T-helper 1 cell treated with Interleukin-12 subunit alpha and Interleukin-12 subunit beta and Interleukin-4 antibody, amounts not matched to agents 30 ng/mL and 1 ng/mL, for 36 hours (primary cell): ENCODE measurements at regions not wholly inside any gene's neighbourhood (a gene's known extent, or its start where the extent isn't known, plus 50 kb on each side); places are given as distances from the start of the nearest gene placed in this dataset.
"Not testable (repeated sequence)": the region's sequence is repeated elsewhere in the genome, so short reads cannot be mapped to it uniquely, and the experiment has no call there.

Experiments used
- intact Hi-C: fragments of 100-400 bp; cut with micrococcal nuclease; formaldehyde crosslinking; loops from one replicate; pipeline ENCODE4 v1.15.1; 2024

DNA sequence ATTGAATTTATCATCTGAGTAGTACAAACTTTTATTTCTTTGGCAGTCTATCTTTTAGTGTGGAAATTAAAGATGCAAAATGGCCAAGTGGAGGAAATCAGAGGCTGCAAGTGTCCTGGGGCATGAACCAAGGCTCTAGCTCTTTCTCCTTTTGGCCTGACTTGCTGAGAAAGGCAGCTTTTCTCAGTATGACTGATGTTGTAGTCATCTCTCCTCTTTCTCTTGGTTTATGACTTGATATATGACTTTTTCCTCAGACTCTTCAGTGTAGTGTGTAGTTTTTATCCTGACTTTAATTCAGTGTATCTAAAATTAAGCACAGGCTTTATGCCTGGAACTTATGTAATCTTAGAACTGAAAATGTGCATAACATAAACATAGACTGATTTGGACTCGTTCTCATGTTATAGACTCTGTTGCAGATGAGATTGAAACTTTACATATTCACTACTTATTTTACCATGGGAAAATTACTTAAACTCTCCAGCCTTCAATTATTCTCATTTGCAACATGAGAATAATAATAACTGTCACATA, 65.7 kb downstream of the SLITRK5 start:
- intact Hi-C loops = no loop called here

DNA sequence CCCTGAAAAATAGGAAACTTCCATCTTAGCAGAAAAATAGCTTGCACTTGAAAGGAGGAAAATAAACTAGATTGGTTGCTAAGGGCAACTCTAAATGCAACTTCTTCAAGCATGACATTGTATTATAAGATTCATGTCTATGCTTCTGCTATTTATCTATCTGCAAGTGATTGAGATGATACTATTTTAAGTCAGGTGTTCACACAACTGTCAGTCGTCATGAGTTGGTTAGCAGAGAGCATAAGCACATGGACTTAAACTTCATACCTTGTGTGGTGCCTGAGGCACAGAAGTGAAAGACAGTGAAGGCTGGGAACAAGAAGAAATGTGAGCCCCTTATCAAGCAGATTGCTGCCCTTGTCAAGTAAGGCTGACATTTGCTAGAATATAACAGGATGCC, 82.9 kb downstream of the SLITRK5 start:
- intact Hi-C loops = no loop called here

DNA sequence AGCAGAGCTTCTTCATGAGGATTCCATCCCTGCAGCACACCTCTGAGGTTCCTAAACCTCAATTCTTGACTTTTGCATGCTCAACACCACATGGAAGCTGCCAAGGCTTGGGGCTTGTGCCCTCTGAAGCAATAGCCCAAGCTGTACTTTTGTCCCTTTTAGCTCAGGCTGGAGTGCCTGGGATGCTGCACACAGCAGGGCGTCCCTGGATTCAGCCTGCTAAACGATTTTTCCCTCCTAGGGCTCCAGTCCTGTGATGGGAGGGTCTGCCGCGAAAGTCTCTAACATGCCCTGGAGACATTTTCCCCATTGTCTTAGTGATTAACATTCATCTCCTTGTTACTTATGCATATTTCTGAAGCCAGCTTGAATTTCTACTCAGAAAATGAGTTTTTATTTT, 98.3 kb downstream of the SLITRK5 start:
- intact Hi-C loops = no loop called here

DNA sequence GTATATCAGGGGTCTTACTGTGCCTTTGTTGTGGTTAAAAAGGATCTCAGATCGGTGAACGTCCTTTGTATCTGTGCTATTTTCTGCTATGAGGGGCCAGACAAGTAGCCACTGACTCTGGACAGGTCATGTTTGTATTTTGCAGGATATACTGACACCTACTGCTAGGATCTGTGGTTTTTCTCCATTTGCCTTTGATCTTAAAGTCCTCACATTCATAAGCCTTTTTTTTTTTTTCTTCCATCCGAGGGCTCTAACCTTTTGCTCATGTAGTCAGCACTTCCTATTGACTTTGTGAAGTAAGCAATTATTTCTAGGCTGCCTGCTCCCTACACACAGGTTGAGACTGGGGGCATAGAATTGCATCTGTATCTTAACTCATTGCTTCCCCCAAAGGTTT, 106.2 kb downstream of the SLITRK5 start:
- intact Hi-C loops = no loop called here

DNA sequence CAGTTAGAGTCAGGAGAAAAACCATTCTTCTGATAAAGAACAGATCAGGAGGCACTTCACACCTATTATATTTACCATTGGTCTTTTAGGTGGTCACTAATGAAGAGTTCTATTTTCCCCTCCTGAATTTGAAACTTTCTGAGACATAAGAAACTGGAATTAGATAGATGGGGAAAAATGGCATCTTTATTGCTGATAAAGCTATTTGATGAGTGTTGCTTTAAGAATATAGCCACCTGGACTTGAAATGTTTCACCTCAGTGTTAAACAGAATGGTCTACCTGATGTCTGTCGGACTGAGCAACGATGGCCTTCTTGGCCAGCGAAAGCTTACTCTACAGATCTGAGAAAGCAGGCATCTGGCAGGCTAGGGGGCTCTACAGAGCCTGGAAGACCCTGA, 107.0 kb downstream of the SLITRK5 start:
- intact Hi-C loops = no loop called here

DNA sequence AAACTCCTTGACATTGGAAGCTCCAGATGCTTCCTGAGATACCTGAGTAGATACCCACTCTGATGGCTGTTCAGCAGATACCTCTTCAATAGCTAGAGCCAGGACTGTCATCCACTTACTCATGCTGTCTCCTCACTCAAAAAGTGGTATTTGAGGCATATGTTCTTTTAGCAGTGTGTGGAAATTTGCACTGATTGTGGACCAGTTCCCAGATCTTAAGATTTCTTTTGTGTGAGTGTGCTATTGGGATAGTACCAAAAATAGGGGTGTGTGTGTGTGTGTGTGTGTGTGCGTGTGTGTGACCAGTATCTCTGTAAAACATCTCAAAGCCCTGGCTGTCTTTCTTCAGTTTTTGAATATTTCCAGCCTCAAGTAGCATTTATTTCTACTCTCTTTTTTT, 108.3 kb downstream of the SLITRK5 start:
- intact Hi-C loops = no loop called here

DNA sequence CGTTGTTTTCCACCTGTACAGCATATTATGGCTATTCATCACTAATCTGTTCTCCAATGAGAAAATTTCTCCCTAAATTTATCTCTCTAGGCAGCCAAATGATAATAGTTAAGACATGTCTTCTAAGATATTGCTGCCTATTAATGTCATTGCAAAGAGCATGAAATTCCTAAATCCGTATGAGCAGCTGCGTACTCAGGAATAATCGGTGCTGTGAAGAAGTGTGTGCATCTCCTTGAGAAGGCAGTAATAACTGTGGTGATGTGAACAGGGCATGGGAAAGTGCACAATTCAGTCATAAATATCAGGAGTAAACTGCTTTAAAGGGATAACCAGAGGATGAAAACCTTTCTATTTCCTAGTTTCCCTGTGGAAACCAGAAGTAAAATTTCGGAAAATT, 112.2 kb downstream of the SLITRK5 start:
- intact Hi-C loops = no loop called here

DNA sequence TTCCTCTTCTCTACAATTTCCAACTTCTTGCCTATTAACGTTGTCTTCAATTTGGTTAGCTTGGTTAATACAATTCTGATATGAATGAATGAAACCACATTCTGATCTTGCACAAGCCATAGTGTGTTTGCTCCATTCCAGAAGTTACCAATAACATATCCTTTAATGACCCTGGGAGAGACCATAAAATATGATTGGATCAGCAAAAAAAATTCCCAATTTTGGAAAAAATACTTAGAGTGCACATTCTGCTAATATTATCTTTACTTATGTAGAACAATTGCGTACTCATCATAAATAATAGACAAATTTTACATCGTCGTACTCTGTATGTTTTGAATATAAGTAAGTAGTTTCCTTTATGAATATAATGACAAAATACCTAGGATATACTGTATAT, 117.2 kb downstream of the SLITRK5 start:
- intact Hi-C loops = no loop called here

DNA sequence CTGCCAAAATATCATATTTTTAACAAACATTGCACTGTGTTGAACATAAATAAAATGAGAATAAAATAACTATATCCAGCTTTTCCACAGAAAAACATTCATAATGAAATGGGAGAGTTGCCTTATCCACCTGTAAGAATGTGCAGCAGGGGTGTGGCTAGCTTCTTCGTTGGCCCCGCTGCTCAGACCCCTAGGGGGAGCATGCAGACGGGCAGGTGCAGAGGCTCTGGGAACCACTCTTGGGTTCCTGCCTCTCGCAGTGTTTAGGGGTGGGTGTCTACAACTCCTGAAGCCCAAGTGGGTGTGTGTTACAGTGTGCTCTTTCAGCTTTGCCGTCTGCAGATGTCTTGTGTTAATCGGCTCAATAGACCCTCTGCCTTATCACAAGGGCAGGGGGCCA, 121.7 kb downstream of the SLITRK5 start:
- intact Hi-C loops = no loop called here

DNA sequence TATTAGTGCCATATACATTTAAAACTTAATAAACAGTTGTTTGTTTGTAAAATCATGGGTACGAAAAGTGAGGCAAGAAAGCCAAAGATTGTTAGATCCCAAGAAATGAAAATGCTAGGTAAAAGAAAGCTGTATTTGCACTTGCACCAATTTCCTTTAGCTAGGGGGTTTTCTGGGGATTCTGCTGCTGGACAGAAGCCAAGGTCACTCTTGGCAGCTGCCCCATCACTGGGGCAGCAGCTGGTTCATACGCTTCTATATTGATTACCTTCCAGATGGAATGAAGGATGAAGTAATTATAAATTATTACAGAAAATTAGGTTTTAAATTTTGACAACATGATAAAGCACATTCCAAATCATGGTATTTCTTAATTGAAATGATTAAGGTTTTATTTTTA, 127.4 kb downstream of the SLITRK5 start:
- intact Hi-C loops = no loop called here

DNA sequence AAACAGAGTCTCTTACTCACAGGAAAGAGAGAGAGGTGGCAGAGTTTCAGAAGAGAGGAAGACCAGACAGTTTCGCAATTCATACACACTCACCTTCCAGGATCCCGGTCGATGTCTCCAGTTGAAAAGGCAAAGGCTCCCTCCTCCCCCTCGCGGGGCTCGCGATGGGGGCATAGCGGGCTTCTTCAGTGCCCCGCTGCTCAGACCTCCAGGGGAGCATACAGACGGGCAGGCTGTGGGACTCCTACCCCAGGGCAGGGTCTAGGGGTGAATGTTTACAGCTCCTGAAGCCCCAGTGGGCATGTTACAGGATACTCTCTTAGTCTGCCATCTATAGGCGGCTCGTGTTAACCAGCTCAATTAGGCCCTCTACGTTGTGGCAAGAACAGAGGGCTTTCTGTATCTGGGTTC, 139.2 kb downstream of the SLITRK5 start:
- intact Hi-C loops = no loop called here

DNA sequence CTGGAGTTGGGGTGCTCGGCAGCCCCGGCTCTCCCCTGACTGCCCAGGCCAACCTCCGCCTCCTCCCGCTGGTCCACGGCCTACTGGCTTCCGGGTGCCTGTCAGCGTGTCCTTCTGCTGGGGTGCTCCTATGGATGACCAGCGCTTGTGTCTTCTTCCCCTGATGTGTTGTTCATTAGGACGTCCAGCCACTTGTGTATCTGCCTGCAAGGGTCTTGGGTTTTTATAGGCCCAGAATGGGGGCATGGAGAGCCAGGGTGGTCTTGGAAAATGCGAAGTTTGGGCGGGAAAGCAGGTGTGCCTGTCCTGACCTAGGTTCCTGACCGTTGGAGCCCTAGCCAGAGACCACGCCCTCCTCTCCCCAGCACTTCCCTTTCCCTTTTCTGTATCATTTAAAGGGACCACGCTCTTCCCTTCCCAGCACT, 139.8 kb downstream of the SLITRK5 start:
- intact Hi-C loops = no loop called here

DNA sequence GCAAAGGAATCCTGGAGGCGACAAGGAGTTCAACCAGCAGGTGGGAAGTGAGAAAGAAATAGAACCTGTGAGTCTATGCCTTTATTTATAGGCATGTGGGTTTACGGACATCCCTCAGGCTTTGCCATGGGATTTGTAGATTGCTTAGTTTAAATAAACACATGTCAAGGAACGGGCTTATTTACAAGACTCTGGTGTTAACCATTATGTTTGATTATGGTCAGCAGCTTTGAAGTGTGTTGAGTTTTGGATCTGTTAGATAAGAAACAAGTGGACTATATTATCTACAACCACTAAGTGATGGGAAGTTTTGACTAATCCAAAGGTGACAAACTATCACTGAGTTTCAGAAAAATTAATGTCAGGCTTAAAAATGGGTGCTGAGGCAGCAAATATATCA, 143.2 kb downstream of the SLITRK5 start:
- intact Hi-C loops = no loop called here

DNA sequence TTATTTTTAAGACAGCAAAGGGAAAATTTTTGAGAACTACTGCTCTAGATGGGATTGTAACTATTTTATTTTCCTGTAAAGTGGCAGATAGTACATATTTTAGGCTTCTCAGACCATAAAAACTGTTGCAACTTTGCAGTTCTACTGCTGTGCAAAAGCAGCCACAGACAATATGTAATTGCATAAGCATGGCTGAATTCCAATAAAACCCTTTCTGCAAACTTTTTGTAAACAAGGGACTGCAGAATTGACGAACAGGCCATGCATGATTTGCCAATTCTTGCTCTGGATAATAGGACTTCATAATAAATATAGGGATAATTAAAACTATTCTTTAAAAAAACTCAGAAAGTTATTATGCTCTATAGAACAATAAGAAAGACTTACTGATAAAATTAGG, 149.1 kb downstream of the SLITRK5 start:
- intact Hi-C loops = no loop called here

DNA sequence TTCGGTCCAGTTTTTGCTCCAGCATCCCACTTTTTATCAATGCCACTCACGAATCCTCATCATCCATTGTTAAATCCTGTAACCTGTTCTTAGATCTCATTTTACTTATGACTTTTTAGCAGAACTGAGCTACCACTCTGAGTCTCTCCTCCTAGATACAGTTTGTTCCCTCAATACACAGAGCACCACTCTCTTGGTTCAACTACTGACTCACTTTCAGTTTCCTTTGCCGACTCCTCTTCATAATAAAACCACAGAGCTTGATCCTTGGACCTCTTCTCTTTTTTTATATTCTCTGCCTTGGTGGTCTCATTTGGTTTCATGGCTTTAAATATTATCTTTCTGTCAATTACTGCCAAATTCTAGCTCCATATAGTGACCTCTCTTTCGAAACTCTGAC, 150.3 kb downstream of the SLITRK5 start:
- intact Hi-C loops = no loop called here

DNA sequence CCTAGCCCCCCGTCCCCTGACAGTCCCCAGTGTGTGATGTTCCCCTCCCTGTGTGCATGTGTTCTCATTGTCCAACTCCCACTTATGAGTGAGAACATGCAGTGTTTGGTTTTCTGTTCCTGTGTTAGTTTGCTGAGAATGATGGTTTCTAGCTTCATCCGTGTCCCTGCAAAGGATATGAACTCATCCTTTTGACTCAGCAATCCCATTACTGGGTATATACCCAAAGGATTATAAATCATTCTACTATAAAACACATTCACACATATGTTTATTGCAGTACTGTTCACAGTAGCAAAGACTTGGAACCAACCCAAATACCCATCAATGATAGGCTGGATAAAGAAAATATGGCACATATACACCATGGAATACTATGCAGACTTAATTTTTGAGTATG, 155.1 kb downstream of the SLITRK5 start:
- intact Hi-C loops = not testable (repeated sequence)

DNA sequence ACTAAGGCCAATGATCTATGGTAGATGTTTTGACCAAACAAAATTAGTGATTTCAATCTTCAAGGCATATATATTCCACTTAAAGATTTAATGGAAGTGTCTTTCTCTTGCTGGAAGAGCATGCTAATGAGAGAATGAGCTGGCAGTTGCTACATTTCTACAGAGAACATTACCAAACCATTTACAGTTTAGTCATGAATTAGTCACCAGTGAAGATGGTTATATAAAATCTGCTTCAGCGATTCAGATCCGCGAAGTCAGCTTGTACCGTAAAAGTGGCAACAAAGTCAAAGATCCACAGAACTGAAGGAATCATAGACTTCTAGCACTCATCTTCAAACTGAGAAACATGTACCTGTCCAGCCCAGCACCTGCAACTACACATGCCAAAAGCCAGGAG, 156.3 kb downstream of the SLITRK5 start:
- intact Hi-C loops = no loop called here

DNA sequence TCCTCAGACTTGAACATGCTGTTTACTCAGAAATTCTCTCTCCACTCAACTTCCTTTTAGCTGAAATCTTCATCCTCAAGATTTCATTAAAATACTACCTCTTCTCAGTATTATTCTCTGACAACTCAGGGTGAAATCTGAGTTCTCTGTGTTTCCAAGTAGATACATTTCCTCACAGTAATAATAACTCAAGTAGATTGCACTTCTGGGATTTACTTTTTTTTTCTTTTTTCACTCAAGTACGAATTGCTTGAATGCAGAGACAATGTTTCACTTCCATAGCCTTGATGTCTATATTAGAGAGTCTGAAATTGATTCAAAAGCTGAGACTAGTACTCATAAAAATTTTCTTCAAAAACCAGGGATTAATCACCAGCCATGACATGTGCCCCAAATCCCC, 166.4 kb downstream of the SLITRK5 start:
- intact Hi-C loops = no loop called here

DNA sequence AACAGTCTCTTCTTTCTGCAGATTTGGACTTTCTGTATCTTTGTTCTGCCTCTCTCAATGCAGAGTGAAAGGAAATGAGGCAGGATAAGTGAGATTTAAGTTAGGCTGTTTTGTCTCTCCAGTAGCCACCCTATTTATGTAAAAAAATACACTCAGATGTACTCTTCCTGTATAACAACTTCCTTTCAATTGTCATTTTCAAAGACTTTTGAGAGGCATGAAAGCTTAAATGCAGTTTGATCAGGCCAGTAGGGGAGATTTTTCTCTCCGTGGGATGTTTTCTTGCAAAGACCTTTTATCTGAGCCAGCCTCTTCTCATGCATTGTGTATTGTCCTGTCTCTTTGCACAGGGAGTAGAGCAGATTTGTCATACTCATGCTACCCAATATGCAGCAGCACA, 166.8 kb downstream of the SLITRK5 start:
- intact Hi-C loops = no loop called here

DNA sequence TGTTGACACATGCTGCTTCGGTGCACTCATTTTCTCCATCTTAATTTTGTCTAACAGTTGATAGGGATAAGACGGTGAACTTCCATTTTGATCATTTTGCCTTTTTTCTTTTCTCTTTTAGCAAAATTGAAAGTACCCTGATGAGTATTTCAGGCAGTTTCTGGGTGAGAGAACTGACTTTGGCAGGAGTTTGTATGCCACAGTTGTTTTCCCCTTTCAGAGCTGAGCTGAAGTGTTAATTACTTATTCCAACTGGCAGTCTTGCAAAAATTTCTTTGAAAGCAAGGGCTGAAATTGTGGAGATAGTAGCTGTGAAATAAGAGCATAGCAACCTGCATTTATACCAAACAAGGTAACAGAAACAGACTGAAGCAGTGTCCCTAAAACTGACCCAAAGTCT, 180.2 kb downstream of the SLITRK5 start:
- intact Hi-C loops = no loop called here

DNA sequence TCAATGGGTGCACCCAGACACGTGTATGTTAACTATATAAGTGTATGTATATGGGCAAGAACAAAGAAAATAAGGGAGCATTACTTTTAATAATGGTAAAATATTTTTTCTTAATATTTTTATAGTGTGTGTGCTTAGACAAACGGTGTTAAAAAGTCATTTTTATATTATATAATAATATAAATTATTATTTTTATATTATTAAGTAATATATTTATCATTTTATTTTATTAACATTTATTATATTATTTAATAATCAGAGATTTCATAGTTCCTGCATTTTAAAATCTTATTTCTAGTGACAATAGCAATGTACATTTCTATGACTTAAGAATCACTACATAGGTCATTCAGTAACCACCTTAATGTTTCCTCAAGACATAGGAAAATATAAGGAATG, 184.4 kb downstream of the SLITRK5 start:
- intact Hi-C loops = no loop called here

DNA sequence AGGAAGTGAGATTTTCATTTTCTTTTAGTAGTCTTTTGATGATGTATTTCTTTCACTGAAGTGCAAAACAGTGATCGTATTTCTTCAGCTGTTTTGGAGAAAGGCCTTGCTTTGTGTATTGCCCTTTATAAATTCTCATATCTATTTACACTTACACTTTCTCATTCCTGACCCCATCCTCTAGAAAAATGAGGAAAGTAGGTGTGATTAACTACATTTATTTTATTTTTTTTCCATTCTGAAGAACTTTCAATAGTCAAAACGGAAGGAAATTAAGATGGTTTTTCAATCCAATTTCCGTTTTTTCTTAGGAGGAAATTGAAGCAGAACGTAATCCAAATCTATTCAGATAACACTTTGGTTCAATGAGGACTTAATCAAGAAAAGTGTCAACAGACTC, 188.1 kb downstream of the SLITRK5 start:
- intact Hi-C loops = no loop called here

DNA sequence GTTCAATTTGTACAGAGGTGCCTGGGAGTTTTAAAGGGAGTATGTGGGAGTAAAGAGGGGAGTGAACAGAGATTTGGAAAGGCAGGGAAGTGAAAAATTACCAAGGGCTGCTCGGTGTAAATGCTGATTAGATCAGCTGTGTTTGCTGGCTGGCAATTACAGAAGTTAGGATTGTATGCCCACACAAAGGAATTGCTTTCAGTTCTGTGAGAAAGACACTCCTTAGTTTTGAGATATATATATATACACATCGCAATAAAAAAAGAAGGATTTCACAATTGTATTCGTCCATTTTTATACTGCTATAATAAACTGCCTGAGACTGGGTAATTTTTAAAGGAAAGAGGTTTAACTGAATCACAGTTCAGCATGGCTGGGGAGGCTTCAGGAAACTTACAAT, 196.3 kb downstream of the SLITRK5 start:
- intact Hi-C loops = no loop called here

DNA sequence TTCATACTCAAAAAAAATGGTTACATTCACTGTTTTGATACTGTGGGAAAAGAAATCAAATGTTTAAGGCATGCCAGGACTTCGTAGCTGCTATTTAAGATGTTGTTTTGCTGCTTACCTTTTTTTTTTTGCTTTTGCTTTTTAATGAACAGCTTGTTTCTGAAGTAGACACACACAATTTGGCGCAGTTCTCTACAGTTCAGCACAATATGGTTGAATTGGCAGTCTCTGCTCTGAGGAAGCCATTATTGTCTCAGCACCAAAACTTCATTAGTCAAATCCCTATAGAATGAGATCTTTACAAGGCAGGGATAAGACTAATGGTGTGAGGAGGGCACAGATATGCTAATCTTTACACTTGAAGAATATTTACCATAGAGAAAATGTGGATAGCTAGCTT, 197.6 kb downstream of the SLITRK5 start:
- intact Hi-C loops = no loop called here
